GM12878 (cell line): ENCODE measurements at regions not wholly inside any gene's neighbourhood (a gene's known extent, or its start where the extent isn't known, plus 50 kb on each side); places are given as distances from the start of the nearest gene placed in this dataset.

Source experiments
- MEF2A ChIP-seq: IDR thresholded peaks from 2 replicates; pipeline ENCODE4 v1.6.1; 2011; ENCODE audit warnings: low read depth, mild to moderate bottlenecking, low read length, moderate library complexity; ENCODE audit not compliant: insufficient read depth
- MXI1 ChIP-seq: fragments of 150-350 bp; IDR thresholded peaks from 2 replicates; pipeline ENCODE4 v1.6.1; 2011; ENCODE audit warnings: low read depth, mild to moderate bottlenecking, inconsistent platforms, low read length, improper control_type of control experiment

DNA sequence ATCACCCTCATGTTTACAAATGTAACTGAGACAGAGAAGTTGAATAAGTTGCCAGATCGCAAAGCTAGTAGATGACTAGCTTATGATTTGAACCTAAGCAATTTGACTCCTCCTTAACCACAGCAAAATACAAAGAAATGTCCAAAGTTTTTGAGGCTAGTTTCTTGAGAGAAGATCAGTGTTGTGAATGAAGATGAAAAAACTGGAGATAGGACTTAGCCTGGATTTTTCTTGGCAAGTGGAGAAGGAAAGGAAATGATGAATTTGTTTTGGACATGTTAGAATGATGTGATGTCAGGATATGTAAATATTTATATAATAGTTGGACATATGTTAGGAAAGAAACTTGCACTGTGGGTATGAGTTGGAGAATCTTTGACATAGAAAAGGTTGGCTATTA, 149.8 kb downstream of the LSMEM1 start:
- TF ChIP-seq MXI1 = no peak
- no peak for TF ChIP-seq MEF2A
